GM19238 (cell line): ENCODE measurements at regions not wholly inside any gene's neighbourhood (a gene's known extent, or its start where the extent isn't known, plus 50 kb on each side); places are given as distances from the start of the nearest gene placed in this dataset.
A peak's percentile ranks its signal among the peaks of the same experiment; 100 is the strongest.

Source experiments
- DNase-seq: peaks from one replicate; pipeline ENCODE4 v3.0.0; 2011; ENCODE audit warnings: low spot score; ENCODE audit not compliant: insufficient read length

- no peak for DNase-seq
These were observed 100.9 kb upstream of the SERP2 start for GRCh38 chr13:44272692-44273091.

- no peak for DNase-seq
These were observed 100.4 kb upstream of the SERP2 start for GRCh38 chr13:44273216-44273615.

DNA sequence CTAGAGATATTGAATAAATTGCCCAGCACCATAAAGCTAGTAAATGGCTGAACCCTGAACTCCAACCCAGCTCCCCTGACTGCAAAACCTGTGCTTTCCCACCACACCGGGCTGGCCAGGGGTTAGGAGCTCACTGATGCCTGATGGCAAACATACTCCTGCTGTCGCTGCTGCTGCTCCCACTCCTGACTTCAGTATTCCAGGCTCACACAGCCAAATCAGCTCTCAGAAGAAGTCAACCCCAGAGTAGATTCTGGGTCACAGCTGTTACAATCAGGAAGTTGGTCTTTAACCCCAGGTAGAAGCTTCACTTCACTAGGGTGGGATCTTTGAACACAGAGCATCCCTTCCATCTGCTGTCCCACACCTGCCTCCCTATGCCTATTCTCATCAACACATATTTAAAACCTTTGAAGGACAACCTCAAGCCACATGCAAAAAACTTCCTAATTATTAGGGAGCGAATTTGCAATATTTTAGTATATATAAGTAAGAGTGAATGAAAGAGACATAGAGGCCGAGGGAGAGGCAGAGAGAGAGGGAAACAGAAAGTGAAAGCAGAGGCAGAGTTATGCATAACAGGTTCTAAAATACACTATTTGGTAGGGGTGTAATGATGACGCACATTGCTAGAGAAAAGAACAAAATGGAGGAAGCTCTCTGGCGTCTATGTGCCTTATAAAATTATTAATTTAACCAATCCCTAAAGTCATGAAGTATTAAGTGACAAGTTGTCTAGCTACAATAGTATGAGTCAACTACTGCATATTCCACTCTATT lies 99.4 kb upstream of the SERP2 start:
- DNase-seq: peak; percentile 33

GRCh38 chr13:44274771-44275205 lies 98.8 kb upstream of the SERP2 start:
- DNase-seq: no peak

- DNase-seq: no peak
These were observed 98.2 kb upstream of the SERP2 start for GRCh38 chr13:44275381-44275780.

- DNase-seq: no peak
These were observed 97.6 kb upstream of the SERP2 start for GRCh38 chr13:44276061-44276460.

- no peak for DNase-seq
These were observed 96.2 kb upstream of the SERP2 start for GRCh38 chr13:44277459-44277858.

- no peak for DNase-seq
These were observed 95.5 kb upstream of the SERP2 start for GRCh38 chr13:44278166-44278565.

- no peak for DNase-seq
These were observed 93.2 kb upstream of the SERP2 start for GRCh38 chr13:44280456-44280855.

DNA sequence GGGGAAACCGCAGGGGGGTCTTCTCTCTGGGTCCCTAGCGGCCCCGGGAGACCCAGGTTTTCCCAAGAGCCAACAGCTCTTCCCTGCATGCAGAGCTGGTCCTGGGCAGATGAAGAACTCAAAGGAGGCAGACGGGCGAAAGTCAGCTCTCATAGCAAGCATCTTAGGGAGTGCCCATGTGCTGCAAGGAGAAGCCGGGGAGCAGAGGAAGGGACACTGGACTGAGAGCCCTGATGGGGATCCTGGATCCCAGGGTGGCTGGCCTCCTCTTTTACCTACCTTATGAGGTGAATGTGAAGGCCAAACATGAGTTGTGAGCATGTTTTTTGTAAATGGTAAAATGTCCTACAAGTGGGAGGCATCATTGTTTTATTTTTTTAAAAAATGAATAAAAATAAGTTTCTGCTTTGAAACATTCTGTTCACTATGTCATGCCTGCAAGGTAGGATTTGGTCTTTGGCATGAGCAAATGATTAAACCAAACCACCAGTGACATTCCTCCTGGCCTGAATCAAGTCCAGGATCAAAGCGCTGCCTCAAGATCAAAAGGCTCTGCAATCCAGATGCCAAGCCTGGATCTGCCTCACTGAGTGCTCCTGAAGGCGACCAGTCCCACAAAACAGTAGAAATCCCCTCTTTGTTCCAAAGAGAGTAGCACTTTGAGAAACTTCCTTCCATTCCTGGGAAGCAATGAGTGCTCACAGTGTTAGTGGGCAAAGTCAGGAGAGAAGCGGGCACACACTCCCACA lies 92.2 kb upstream of the SERP2 start:
- no peak for DNase-seq

DNA sequence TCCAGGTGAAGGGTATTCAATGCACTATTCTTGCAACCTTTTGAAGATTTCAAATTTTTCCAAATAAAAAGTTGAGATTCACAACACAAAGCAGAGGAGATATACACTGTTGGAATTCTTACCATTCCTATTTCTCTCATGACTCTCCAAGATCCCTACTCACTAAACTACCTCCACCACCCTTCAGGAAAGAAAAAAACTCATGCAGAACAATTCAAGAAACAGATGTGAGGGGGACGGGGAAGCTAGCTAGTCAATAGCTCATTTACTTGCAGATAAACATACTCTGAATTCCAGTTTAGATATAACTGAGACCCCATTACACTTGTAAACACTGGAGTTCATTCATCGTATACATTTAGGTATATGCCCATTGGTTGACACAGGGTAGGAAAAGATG lies 90.0 kb upstream of the SERP2 start:
- DNase-seq: no peak

- no peak for DNase-seq
These were observed 85.7 kb upstream of the SERP2 start for GRCh38 chr13:44287958-44288357.

DNA sequence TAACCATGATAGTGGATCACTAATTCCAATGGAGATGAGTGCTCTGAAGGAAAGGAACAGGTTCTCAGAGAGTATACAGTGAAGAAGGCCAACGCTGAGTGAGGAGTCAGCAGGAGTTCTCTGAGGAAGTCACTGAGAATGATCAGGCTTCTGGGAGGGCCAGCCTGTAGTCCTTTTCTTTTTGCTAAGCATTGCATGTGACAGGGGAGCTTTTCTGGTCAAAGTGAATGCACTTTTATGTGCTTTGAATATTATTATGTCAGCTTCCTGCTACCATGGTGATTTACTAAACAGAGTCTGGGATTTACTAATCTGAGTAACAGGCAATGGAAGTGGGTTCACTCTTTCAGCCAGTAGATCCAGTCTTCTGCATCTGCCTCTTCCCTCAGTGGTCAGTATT lies 81.1 kb upstream of the SERP2 start:
- DNase-seq: no peak

DNA sequence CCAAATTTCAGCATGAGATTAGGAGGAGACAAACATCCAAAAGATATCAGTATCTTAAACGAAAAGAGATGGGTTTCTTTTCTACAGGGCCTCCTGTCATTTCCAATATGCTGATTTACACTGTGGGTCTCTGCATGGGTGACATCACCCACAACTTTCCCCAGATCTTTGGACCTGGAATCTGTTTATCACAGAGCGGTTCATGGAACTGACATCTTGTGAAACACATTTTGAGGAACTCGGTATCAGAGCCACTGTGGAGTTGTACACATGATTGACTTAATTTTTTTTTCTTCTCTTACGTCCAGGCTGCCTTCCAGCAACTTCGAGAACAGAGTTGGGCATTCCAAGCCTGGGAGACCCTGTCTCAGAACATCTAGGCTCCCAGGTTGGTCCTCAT lies 80.2 kb upstream of the SERP2 start:
- DNase-seq: no peak

- no peak for DNase-seq
These were observed 79.5 kb upstream of the SERP2 start for GRCh38 chr13:44293908-44294735.

GRCh38 chr13:44294876-44295275 lies 78.7 kb upstream of the SERP2 start:
- no peak for DNase-seq

DNA sequence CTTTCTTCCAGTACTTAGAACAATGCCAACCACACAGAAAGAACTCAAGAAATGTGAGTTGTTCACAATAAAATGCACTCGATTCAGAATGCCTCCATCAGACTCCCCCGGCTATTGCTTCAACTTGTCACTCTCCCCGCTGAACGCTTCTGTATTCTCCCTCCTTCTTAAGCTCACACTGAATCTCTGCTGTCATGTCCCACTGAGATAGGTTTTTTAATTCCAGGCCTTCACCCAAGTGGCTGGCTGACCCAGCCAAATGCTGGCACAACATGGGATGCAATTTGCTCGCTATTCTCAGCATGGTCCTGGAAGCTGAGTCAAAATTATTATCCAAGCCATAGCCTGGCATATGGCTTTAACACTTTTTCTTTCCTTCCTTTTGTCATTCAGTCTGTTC lies 76.8 kb upstream of the SERP2 start:
- no peak for DNase-seq

DNA sequence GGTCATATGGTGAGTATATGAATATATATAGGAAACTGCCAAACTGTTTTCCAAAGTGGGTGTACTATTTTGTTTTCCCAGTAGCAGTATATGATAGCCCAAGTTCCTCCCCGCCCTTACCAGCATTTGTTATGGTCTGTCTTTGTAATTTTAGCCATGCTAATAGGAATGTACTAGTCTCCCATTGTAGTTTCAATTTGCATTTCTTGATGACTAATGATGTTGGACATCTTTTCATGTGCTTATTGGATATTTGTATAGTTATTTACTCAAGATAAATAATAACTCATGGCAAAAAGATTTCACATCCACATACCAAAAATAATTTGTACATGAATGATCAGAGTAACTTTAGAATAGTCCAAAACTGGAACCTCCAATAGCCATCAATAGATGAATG lies 75.3 kb upstream of the SERP2 start:
- DNase-seq: no peak

- DNase-seq: no peak
These were observed 74.3 kb upstream of the SERP2 start for GRCh38 chr13:44299152-44299943.

DNA sequence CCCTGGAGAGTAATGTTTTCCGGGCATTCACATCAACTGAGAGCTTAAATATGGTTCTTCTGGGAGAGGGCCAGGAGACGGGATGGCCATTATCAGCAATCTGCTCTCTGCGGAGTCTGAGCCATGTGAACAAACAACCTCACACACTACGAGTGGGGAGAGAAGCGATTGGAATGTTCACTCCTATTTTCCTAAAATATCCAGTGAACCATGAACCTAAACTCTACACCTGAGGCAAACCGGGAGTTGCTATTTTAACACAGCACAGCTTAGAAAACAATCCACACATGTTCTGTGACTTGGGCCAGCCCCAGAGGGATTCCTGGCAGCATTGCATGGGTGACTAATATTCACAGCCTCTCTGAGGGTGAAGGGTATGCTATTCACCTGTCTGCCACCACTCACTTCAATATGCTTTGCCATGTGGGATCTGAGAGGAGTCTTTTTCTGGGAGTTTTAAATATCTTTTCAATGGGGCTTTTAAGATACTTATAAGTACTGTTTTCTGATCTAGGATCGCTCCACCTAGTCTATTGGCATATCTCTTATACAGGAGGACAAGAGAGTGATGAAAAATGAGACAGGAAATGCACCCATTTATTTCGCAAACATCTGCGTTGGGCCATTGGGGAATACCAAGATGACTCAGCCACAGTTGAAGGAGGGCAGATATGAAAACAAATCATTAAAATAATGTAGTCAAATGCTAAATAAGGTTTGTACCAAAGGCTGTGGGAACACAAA lies 72.6 kb upstream of the SERP2 start:
- peak; percentile 16 for DNase-seq

DNA sequence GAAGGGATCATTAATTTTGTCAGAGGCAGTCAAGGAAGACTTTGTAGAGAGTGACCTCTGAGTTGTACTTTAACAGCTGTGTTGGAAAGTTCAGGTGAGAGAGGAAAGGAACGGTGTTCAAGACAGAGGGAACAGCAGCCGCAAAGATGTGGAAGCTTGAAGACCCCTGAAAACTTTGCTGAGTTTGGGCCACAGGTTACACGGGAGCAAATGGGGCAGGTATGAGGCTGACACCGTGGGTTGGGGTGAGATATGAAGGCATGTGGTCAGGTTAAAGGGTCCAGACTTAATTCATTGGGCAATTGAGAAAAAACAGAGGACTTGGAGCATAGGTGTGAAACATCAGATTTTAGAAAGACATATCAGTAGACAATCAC lies 72.0 kb upstream of the SERP2 start:
- no peak for DNase-seq
